CD14-positive monocyte (primary cell): ENCODE measurements at regions not wholly inside any gene's neighbourhood (a gene's known extent, or its start where the extent isn't known, plus 50 kb on each side); places are given as distances from the start of the nearest gene placed in this dataset.

Source experiments
- DNase-seq, 3 donors: peaks; one replicate each; pipeline ENCODE4 v3.0.0-alpha.2; 2011 to 2022
- H2AFZ ChIP-seq: 2 replicates; pipeline ENCODE4 v1.6.0; 2012; ENCODE audit warnings: mild to moderate bottlenecking, low read depth, low read length, inconsistent platforms; ENCODE audit not compliant: insufficient read depth, poor library complexity, severe bottlenecking
- H3K27ac ChIP-seq, 2 donors: 1 replicate in 1 of 2; 2 replicates in 1 of 2; pipeline ENCODE4 v1.5.1; 2012 to 2013; ENCODE audit warnings: low read length in 2 of 2, control low read depth in 1 of 2, inconsistent platforms in 1 of 2, low read depth in 1 of 2, mild to moderate bottlenecking in 1 of 2
- H3K27me3 ChIP-seq, 2 donors: one replicate each; pipeline versions ENCODE4 v1.6.0 to v1.6.1; 2011 to 2013; ENCODE audit warnings: low read length in 2 of 2; ENCODE audit not compliant: control insufficient read depth in 2 of 2, insufficient read depth in 2 of 2
- H3K36me3 ChIP-seq, 2 donors: replicated peaks in 1 of 2; 1 replicate in 1 of 2; 2 replicates in 1 of 2; pipeline versions ENCODE4 v1.5.1 to v1.6.1; 2012 to 2013; ENCODE audit warnings: low read length in 2 of 2, control low read depth in 1 of 2, inconsistent platforms in 1 of 2, mild to moderate bottlenecking in 1 of 2; ENCODE audit not compliant: insufficient read depth in 2 of 2, control insufficient read depth in 1 of 2
- H3K4me1 ChIP-seq, 2 donors: 1 replicate in 1 of 2; 2 replicates in 1 of 2; pipeline versions ENCODE4 v1.5.1 to v1.6.1; 2012 to 2013; ENCODE audit warnings: low read length in 2 of 2, control low read depth in 1 of 2, inconsistent platforms in 1 of 2, mild to moderate bottlenecking in 1 of 2, moderate library complexity in 1 of 2; ENCODE audit not compliant: insufficient read depth in 2 of 2, control insufficient read depth in 1 of 2
- H3K4me2 ChIP-seq: replicated peaks from 2 replicates; pipeline ENCODE3; 2012; ENCODE audit warnings: low read length, moderate library complexity, mild to moderate bottlenecking; ENCODE audit not compliant: poor library complexity, severe bottlenecking; ENCODE audit errors: extremely low read depth
- H3K4me3 ChIP-seq, 3 experiments: fragments of 200-600 bp in 1 of 3; sonication (generic) in 1 of 3; replicated peaks in 1 of 3; 1 replicate in 2 of 3; 2 replicates in 1 of 3; pipeline ENCODE4 v1.5.1; 2011 to 2013; ENCODE audit warnings: low read length in 3 of 3, mild to moderate bottlenecking in 3 of 3, control low read depth in 2 of 3, low read depth in 2 of 3, inconsistent platforms in 1 of 3, moderate library complexity in 1 of 3
- H3K79me2 ChIP-seq: 2 replicates; pipeline ENCODE4 v1.6.0; 2012; ENCODE audit warnings: mild to moderate bottlenecking, control low read depth, inconsistent platforms, low read length, moderate library complexity; ENCODE audit not compliant: insufficient read depth
- H3K9ac ChIP-seq: 2 replicates; pipeline ENCODE4 v1.6.0; 2017; ENCODE audit warnings: low read length, mild to moderate bottlenecking; ENCODE audit not compliant: insufficient read depth, poor library complexity, severe bottlenecking
- H3K9me3 ChIP-seq, 2 donors: replicated peaks in 1 of 2; 1 replicate in 1 of 2; 2 replicates in 1 of 2; pipeline versions ENCODE4 v1.5.1 to v1.6.1; 2012 to 2013; ENCODE audit warnings: low read length in 2 of 2, control low read depth in 1 of 2; ENCODE audit not compliant: control insufficient read depth in 1 of 2, insufficient read depth in 1 of 2
- H4K20me1 ChIP-seq: 2 replicates; pipeline ENCODE4 v1.6.0; 2012; ENCODE audit warnings: mild to moderate bottlenecking, low read length, control low read depth, moderate library complexity; ENCODE audit not compliant: insufficient read depth
- H3K27ac Mint-ChIP-seq, 7 donors: one replicate each; pipeline ENCODE4 v1.8.0; 2020; ENCODE audit warnings: mild to moderate bottlenecking in 7 of 7, mixed read lengths in 7 of 7, moderate library complexity in 6 of 7, inconsistent platforms in 2 of 7
- H3K27me3 Mint-ChIP-seq, 3 donors: one replicate each; pipeline ENCODE4 v1.8.0; 2021 to 2022; ENCODE audit warnings: low read depth in 3 of 3, mild to moderate bottlenecking in 3 of 3, mixed read lengths in 3 of 3, moderate library complexity in 3 of 3, inconsistent platforms in 1 of 3
- H3K36me3 Mint-ChIP-seq, 2 donors: one replicate each; pipeline ENCODE4 v1.8.0; 2020; ENCODE audit warnings: mixed read lengths in 2 of 2, inconsistent platforms in 1 of 2, mild to moderate bottlenecking in 1 of 2
- H3K4me1 Mint-ChIP-seq: one replicate; pipeline ENCODE4 v1.8.0; 2020; ENCODE audit warnings: mild to moderate bottlenecking, mixed read lengths
- H3K4me3 Mint-ChIP-seq, 2 donors: one replicate each; pipeline ENCODE4 v1.8.0; 2020; ENCODE audit warnings: mild to moderate bottlenecking in 2 of 2, mixed read lengths in 2 of 2, moderate library complexity in 1 of 2
- H3K9me3 Mint-ChIP-seq, 7 donors: one replicate each; pipeline ENCODE4 v1.8.0; 2020 to 2022; ENCODE audit warnings: mixed read lengths in 7 of 7, mild to moderate bottlenecking in 6 of 7, moderate library complexity in 6 of 7, inconsistent platforms in 2 of 7
- CTCF ChIP-seq: fragments of 200-600 bp; IDR thresholded peaks from one replicate; pipeline ENCODE4 v1.8.0; 2022; ENCODE audit warnings: antibody characterized with exemption, mild to moderate bottlenecking
- WGBS: methylation state at CpG from one replicate; pipeline ENCODE4 v1.1.5; 2013; ENCODE audit warnings: missing lambda C conversion rate; ENCODE audit not compliant: insufficient coverage; 5-methylcytosine and 5-hydroxymethylcytosine counted together
- intact Hi-C, 2 donors: fragments of 100-400 bp; cut with micrococcal nuclease; formaldehyde crosslinking; loops; one replicate each; pipeline versions ENCODE4 v1.15.0 to v1.15.1; 2023

GRCh38 chr4:27763830-27764525 is 903.3 kb downstream of the STIM2 start:
- H3K4me3 Mint-ChIP-seq = no peak overlapping the region

GRCh38 chr4:27764526-27764837 is 903.8 kb downstream of the STIM2 start:
- Mint-ChIP-seq H3K4me1 (no peaks in the 10 kb centered on the region), H3K9me3 (peaks cover 0 to 4% (median 0%) of the 10 kb centered on the region in 7 donors), H3K4me3 (no peak overlapping the region), H3K27me3 (no peaks in the 10 kb centered on the region), H3K27ac (no peak overlapping the region), H3K36me3 (no peaks in the 10 kb centered on the region)
- H3K9me3 ChIP-seq = no peaks in the 10 kb centered on the region
- intact Hi-C loops = no loop called here
- H3K4me3 ChIP-seq = no peak overlapping the region
- no peaks in the 10 kb centered on the region for H3K36me3 ChIP-seq
- DNase-seq = no peak
- H3K27ac ChIP-seq = no peak overlapping the region
- TF ChIP-seq CTCF = no peak
- H4K20me1 ChIP-seq = no peaks in the 10 kb centered on the region
- no peak overlapping the region for H3K9ac ChIP-seq
- no peaks in the 10 kb centered on the region for H3K4me1 ChIP-seq
- 60% methylated on average over 3 of the region's 4 CpGs for WGBS
- no peaks in the 10 kb centered on the region for H3K27me3 ChIP-seq
- H3K79me2 ChIP-seq = no peaks in the 10 kb centered on the region
- no peak overlapping the region for H3K4me2 ChIP-seq
- no peak overlapping the region for H2AFZ ChIP-seq

More at GRCh38 chr4:27763830-27764525, 903.3 kb downstream of the STIM2 start:
- Mint-ChIP-seq H3K27ac (no peak overlapping the region), H3K36me3 (no peaks in the 10 kb centered on the region), H3K9me3 (peaks cover 0 to 4% (median 0%) of the 10 kb centered on the region in 7 donors), H3K27me3 (no peaks in the 10 kb centered on the region), H3K4me1 (no peaks in the 10 kb centered on the region)
- Histone ChIP-seq H3K27ac (no peak overlapping the region), H3K4me1 (no peaks in the 10 kb centered on the region), H3K4me3 (no peak overlapping the region), H3K4me2 (no peak overlapping the region), H3K79me2 (no peaks in the 10 kb centered on the region), H3K36me3 (no peaks in the 10 kb centered on the region), H3K27me3 (no peaks in the 10 kb centered on the region), H3K9me3 (no peaks in the 10 kb centered on the region), H3K9ac (no peak overlapping the region), H4K20me1 (no peaks in the 10 kb centered on the region), H2AFZ (no peak overlapping the region)
- WGBS = 83% methylated on average over 1 of the region's 5 CpGs
- intact Hi-C loops = no loop called here
- DNase-seq = no peak
- TF ChIP-seq CTCF = no peak
